Neural cell (in vitro differentiated cells): ENCODE measurements at regions not wholly inside any gene's neighbourhood (a gene's known extent, or its start where the extent isn't known, plus 50 kb on each side); places are given as distances from the start of the nearest gene placed in this dataset.
"Not testable (repeated sequence)": the region's sequence is repeated elsewhere in the genome, so short reads cannot be mapped to it uniquely, and the experiment has no call there.

Experiments used
- RAD21 ChIP-seq: fragments of 450-650 bp; conservative IDR thresholded peaks from 2 replicates; pipeline ENCODE4 v1.6.1; 2014; ENCODE audit warnings: antibody characterized with exemption, mild to moderate bottlenecking, moderate library complexity
- TAF1 ChIP-seq: IDR thresholded peaks from 2 replicates; pipeline ENCODE4 v1.6.1; 2012; ENCODE audit warnings: low read depth

- TF ChIP-seq RAD21, TAF1: not testable (repeated sequence)
These were observed 447.4 kb downstream of the FGF13 start for GRCh38 chrX:138264095-138264494.
